ENCODE measurements at regions not wholly inside any gene's neighbourhood (a gene's known extent, or its start where the extent isn't known, plus 50 kb on each side); places are given as distances from the start of the nearest gene placed in this dataset.
"Not testable (repeated sequence)": the region's sequence is repeated elsewhere in the genome, so short reads cannot be mapped to it uniquely, and the experiment has no call there.

DNA sequence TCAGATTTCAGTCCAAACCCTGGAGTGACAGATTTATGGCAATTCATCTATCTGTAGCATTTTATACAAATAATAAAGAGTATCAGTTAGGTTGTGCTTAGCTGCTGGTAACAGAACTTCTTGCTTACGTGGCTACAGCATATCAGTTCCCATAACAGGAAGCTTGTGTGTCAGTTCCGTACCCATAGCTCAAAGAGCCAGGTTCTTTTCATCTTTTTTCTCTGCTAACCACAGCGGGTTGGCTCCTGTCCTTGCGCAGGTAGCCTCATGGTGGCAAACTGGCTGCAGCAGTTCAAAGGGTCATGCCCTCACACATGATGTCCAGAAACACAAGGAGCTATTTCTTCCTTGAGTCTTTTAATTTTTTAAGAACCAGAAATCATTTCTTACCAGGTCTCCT, 1041.8 kb downstream of the GATA3 start:
- H3K4me3 ChIP-seq (ENCODE audit: low read length) = no peak overlapping the region
- H3K27ac ChIP-seq (ENCODE audit: low read length) = no peak overlapping the region
- WGBS = 73% methylated on average over 4 of the region's 4 CpGs
- intact Hi-C loops (cut with DNase I) = no loop called here
- DNase-seq (no peak), ATAC-seq (no peak)
- no peaks in the 10 kb centered on the region for H3K27me3 ChIP-seq (ENCODE audit: control insufficient read depth, insufficient read depth)
- H3K4me1 ChIP-seq (ENCODE audit: control insufficient read depth, insufficient read depth, low read length) = no peaks in the 10 kb centered on the region
- no peaks in the 10 kb centered on the region for H3K9me3 ChIP-seq (ENCODE audit: control insufficient read depth, low read length)

DNA sequence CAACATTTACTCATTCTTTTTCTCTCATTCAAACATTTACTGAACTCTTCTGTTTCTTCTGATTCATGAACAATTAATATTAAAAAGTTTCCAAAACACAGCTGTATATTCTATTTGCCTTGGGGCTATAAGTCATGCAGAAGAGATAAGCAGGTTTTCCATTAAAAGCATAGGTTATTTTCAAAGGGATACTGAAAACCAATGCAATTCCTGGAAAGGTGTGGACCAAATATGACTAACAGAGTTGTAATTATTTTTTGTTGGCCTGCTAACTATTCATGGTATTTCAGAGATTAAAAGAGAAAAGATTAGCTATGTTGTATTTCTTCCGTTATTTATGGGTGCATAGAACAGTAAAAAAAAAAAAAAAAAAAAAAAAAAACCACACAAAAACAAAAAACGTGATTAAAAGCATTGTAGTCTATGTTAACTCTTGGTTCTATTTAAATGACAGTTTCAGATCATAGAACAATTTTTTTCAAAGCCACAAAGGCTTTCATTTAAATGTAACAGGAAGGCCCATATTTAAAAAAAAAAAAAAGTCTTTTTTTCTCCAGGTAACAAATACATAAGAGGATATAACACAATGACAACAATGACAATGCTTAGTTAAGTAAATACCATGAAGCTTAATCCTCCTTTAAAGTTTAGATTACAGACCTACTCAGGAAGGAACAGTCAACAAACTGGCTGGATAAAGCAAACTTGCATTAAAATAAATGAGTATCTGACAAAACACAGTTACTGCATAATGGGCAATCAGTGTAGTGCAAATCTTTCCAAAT, 1042.9 kb downstream of the GATA3 start:
- Histone ChIP-seq H3K4me1 (ENCODE audit: control insufficient read depth, insufficient read depth, low read length) (no peaks in the 10 kb centered on the region), H3K27ac (ENCODE audit: low read length) (no peak overlapping the region), H3K4me3 (ENCODE audit: low read length) (no peak overlapping the region), H3K9me3 (ENCODE audit: control insufficient read depth, low read length) (no peaks in the 10 kb centered on the region), H3K27me3 (ENCODE audit: control insufficient read depth, insufficient read depth) (no peaks in the 10 kb centered on the region)
- no peak for DNase-seq
- ATAC-seq = no peak
- WGBS = 33% methylated on average over 2 of the region's 2 CpGs
- intact Hi-C loops (cut with DNase I) = no loop called here

DNA sequence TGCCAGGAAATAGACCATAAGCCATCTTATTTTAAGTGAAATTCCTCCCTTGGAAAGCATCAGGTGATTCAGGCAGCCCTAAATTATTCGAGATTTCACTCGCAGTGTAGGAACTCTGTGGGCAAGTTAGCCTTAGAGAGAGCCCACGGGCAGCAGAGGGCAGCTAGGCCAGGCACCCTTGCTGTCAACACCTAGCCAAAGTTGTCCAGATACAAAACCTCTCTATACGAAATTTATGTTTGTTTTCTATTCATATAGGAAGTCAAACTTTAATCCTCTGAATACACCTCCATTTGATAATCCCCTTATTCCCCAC, 1043.5 kb downstream of the GATA3 start:
- DNase-seq (no peak), ATAC-seq (no peak)
- Histone ChIP-seq H3K4me1 (ENCODE audit: control insufficient read depth, insufficient read depth, low read length) (no peaks in the 10 kb centered on the region), H3K9me3 (ENCODE audit: control insufficient read depth, low read length) (no peaks in the 10 kb centered on the region), H3K27ac (ENCODE audit: low read length) (no peak overlapping the region), H3K27me3 (ENCODE audit: control insufficient read depth, insufficient read depth) (no peaks in the 10 kb centered on the region), H3K4me3 (ENCODE audit: low read length) (no peak overlapping the region)
- intact Hi-C loops (cut with DNase I) = no loop called here
- 59% methylated on average over 4 of the region's 4 CpGs for WGBS

DNA sequence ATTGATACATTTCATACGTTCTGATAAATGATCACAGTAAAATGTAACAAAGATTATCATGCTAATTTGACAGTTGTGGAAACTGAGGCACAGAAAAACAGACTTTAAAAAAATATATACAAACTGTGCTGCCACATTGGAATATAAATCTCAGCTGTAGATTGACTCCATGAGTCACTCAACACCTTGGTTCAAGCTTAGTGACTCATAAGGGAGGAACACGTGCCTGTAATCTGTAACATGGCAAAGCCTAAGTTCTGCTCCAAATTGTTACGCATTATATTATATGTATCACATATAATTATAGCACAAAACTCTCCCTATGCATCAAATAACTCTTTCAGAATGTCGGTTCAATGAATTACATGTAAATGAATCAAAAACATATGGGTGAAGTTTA, 1047.5 kb downstream of the GATA3 start:
- 63% methylated on average over 4 of the region's 4 CpGs for WGBS
- Histone ChIP-seq H3K4me3 (ENCODE audit: low read length) (no peak overlapping the region), H3K4me1 (ENCODE audit: control insufficient read depth, insufficient read depth, low read length) (no peaks in the 10 kb centered on the region), H3K27me3 (ENCODE audit: control insufficient read depth, insufficient read depth) (no peaks in the 10 kb centered on the region), H3K27ac (ENCODE audit: low read length) (no peak overlapping the region), H3K9me3 (ENCODE audit: control insufficient read depth, low read length) (no peaks in the 10 kb centered on the region)
- ATAC-seq (no peak), DNase-seq (no peak)
- intact Hi-C loops (cut with DNase I) = no loop called here

DNA sequence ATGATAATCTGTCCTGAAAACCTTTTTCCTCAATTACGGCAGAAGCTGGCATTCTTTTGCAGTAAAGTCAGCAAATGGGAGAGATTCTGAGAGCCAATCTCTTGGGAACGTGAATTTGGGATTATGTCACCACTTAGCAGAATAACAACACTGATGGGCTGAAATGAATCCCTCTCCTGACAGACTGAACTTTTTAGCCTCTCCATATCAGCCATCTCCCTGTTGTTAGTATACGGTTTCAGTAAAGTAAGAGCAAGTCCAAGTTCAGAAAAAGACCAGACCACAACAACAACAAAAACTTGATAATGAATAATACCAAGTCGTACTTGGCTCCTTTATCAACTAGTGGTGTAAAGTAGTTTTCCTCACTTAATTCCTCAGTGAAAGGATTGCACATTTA, 1048.8 kb downstream of the GATA3 start:
- intact Hi-C loops (cut with DNase I) = no loop called here
- Histone ChIP-seq H3K4me1 (ENCODE audit: control insufficient read depth, insufficient read depth, low read length) (no peaks in the 10 kb centered on the region), H3K9me3 (ENCODE audit: control insufficient read depth, low read length) (no peaks in the 10 kb centered on the region), H3K27me3 (ENCODE audit: control insufficient read depth, insufficient read depth) (no peaks in the 10 kb centered on the region), H3K4me3 (ENCODE audit: low read length) (no peak overlapping the region), H3K27ac (ENCODE audit: low read length) (no peak overlapping the region)
- WGBS = 23% methylated on average over 4 of the region's 4 CpGs
- no peak for DNase-seq
- no peak for ATAC-seq

DNA sequence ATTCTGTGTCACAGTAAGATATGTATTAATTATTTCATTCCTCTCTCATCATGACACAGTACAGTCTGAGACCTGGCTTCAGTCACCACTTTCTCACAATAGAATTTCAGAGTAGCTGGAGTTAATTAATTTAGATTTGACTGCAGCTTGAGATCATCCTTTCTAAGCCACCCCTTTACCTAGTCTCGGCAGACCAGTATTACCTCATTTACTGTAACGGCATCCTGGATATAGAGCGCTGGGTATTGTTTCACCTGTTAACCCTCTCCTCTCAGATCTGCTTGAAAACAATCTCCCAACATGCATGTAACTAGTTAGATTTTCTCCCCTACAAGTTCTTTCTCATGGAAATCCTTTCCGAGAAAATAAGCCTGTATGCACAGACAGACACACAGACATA, 1057.5 kb downstream of the GATA3 start:
- 30% methylated on average over 4 of the region's 4 CpGs for WGBS
- Histone ChIP-seq H3K4me1 (ENCODE audit: control insufficient read depth, insufficient read depth, low read length) (no peaks in the 10 kb centered on the region), H3K27me3 (ENCODE audit: control insufficient read depth, insufficient read depth) (no peaks in the 10 kb centered on the region), H3K27ac (ENCODE audit: low read length) (no peak overlapping the region), H3K4me3 (ENCODE audit: low read length) (no peak overlapping the region), H3K9me3 (ENCODE audit: control insufficient read depth, low read length) (no peaks in the 10 kb centered on the region)
- intact Hi-C loops (cut with DNase I) = no loop called here
- ATAC-seq (no peak), DNase-seq (no peak)

DNA sequence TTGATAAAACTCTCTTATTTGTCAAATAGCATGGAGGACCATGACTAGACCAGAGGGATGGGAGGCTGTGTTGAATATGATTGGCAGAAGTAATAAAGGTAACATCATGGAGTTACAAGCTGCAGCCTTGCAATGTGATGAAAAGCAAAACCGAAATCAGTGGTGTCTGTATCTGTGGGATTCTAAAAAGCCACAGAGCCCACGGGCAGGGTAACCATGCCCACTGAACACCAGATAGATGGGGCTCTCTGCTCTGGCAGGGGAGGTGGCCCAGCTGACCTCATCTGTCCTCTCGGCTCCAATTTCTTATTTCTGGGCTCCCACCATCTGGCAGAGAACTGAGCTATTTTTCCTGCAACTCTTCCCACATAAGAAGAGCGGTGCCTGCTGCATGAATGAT, 1072.2 kb downstream of the GATA3 start:
- intact Hi-C loops (cut with DNase I) = no loop called here
- H3K4me1 ChIP-seq (ENCODE audit: control insufficient read depth, insufficient read depth, low read length) = no peaks in the 10 kb centered on the region
- no peak overlapping the region for H3K27ac ChIP-seq (ENCODE audit: low read length)
- H3K9me3 ChIP-seq (ENCODE audit: control insufficient read depth, low read length) = no peaks in the 10 kb centered on the region
- no peaks in the 10 kb centered on the region for H3K27me3 ChIP-seq (ENCODE audit: control insufficient read depth, insufficient read depth)
- ATAC-seq = no peak
- no peak overlapping the region for H3K4me3 ChIP-seq (ENCODE audit: low read length)
- DNase-seq = no peak
- 72% methylated on average over 4 of the region's 4 CpGs for WGBS

DNA sequence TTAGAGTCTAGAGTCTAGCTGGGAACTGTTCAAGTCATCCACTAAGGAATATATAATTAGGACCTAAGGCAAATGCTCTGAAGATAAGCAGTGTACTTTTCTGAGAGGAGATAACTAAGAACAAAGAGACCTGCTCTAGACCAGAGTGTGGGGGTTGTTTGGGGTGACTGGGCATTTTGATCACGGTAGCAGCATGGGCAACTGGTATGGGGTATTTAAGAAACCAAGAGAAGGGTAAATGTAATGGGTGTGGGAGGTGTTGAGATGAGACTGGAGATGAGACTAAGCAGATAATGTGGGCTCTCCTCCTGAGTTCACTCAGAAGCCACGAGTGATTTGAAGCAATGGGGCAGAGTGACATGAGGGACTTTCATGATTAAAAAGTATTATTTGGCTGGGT, 1082.9 kb downstream of the GATA3 start:
- DNase-seq (no peak), ATAC-seq (no peak)
- intact Hi-C loops (cut with DNase I) = no loop called here
- Histone ChIP-seq H3K9me3 (ENCODE audit: control insufficient read depth, low read length) (no peaks in the 10 kb centered on the region), H3K4me3 (ENCODE audit: low read length) (no peak overlapping the region), H3K4me1 (ENCODE audit: control insufficient read depth, insufficient read depth, low read length) (no peaks in the 10 kb centered on the region), H3K27ac (ENCODE audit: low read length) (no peak overlapping the region), H3K27me3 (ENCODE audit: control insufficient read depth, insufficient read depth) (no peaks in the 10 kb centered on the region)
- WGBS = 34% methylated on average over 2 of the region's 2 CpGs

DNA sequence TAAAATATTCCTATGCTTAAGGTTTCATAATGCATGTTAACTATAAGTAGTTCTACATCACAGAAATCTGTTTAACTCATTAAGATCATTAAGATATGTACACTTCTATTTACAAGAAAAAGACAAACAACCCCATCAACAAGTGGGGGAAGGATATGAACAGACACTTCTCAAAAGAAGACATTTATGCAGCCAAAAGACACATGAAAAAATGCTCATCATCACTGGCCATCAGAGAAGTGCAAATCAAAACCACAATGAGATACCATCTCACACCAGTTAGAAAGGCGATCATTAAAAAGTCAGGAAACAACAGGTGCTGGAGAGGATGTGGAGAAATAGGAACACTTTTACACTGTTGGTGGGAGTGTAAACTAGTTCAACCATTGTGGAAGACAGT, 1084.3 kb downstream of the GATA3 start:
- H3K4me3 ChIP-seq (ENCODE audit: low read length); H3K4me1 ChIP-seq (ENCODE audit: control insufficient read depth, insufficient read depth, low read length); H3K27me3 ChIP-seq (ENCODE audit: control insufficient read depth, insufficient read depth); intact Hi-C loops (cut with DNase I); DNase-seq; ATAC-seq; H3K27ac ChIP-seq (ENCODE audit: low read length); H3K9me3 ChIP-seq (ENCODE audit: control insufficient read depth, low read length): not testable (repeated sequence)
- WGBS = 88% methylated on average over 1 of the region's 1 CpG

DNA sequence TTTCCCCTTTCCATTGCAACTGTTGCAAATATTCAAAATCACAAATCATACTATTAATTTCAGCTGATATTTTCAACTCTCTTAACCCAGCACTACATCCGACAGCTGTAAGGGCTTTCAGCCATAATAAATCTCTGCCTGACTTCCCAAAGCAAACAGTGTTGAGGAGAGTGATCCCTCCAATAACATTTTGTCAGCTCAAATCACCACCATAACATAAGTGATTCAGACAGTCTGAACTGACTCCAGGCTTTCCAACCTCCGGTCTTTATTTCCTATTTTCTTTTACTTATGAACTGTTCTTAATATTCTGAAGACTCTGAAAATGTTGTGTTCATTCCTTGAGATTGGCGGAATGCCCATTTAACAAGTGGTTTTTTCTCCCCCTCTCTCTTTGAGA, 1085.9 kb downstream of the GATA3 start:
- H3K27me3 ChIP-seq (ENCODE audit: control insufficient read depth, insufficient read depth) = no peaks in the 10 kb centered on the region
- no peak overlapping the region for H3K4me3 ChIP-seq (ENCODE audit: low read length)
- H3K4me1 ChIP-seq (ENCODE audit: control insufficient read depth, insufficient read depth, low read length) = no peaks in the 10 kb centered on the region
- intact Hi-C loops (cut with DNase I) = no loop called here
- H3K9me3 ChIP-seq (ENCODE audit: control insufficient read depth, low read length) = no peaks in the 10 kb centered on the region
- DNase-seq (no peak), ATAC-seq (no peak)
- no peak overlapping the region for H3K27ac ChIP-seq (ENCODE audit: low read length)
- 17% methylated on average over 3 of the region's 3 CpGs for WGBS

DNA sequence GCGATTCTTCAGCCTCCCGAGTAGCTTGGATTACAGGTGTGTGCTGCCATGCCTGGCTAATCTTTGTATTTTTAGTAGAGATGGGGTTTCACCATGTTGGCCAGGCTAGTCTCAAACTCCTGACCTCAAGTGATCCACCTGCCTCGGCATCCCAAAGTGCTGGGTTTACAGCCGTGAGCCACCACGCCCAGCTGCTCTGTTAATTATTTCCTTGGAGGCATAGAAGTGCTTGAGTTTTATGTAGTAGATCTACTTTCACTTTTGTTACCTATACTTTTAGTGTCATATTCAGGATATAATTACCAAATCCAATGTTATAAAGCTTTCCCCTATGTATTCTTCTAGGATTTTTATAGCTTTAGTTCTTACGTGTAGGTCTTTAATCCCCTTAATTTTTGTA, 1093.0 kb downstream of the GATA3 start:
- intact Hi-C loops (cut with DNase I) = no loop called here

DNA sequence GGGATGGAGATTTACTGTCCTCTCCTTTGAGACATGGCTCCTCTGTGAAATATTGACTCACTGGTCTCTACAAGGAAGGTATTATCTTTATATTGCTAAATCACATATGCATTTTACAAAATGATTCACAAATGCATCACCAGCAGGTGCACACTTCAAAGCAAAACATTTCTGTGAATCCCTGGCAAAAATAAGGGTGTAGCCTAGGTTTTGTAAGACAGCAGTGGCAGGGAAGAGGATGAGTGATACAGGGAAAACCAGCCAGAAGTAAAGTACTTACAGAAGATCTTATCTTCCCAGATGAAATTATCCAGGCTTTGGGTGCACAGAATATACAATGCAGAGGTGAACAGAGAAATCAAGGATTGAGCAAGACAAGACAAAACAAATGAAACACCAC, 1094.6 kb downstream of the GATA3 start:
- Histone ChIP-seq H3K9me3 (ENCODE audit: control insufficient read depth, low read length) (no peaks in the 10 kb centered on the region), H3K27me3 (ENCODE audit: control insufficient read depth, insufficient read depth) (no peaks in the 10 kb centered on the region), H3K4me3 (ENCODE audit: low read length) (no peak overlapping the region), H3K4me1 (ENCODE audit: control insufficient read depth, insufficient read depth, low read length) (no peaks in the 10 kb centered on the region), H3K27ac (ENCODE audit: low read length) (no peak overlapping the region)
- DNase-seq = no peak
- no peak for ATAC-seq
- intact Hi-C loops (cut with DNase I) = no loop called here

More for the DNA sequence above, 1093.0 kb downstream of the GATA3 start:
- no peaks in the 10 kb centered on the region for H3K27me3 ChIP-seq (ENCODE audit: control insufficient read depth, insufficient read depth)
- H3K4me3 ChIP-seq (ENCODE audit: low read length) = no peak overlapping the region
- no peaks in the 10 kb centered on the region for H3K4me1 ChIP-seq (ENCODE audit: control insufficient read depth, insufficient read depth, low read length)
- H3K9me3 ChIP-seq (ENCODE audit: control insufficient read depth, low read length) = no peaks in the 10 kb centered on the region
- ATAC-seq (no peak), DNase-seq (no peak)
- H3K27ac ChIP-seq (ENCODE audit: low read length) = no peak overlapping the region
- 90% methylated on average over 6 of the region's 6 CpGs for WGBS

Measured in right cardiac atrium (tissue), 5 donors.